ENCODE measurements at regions not wholly inside any gene's neighbourhood (a gene's known extent, or its start where the extent isn't known, plus 50 kb on each side); places are given as distances from the start of the nearest gene placed in this dataset.

GRCh38 chr14:53651096-53651740 lies 305.4 kb downstream of the BMP4 start:
- Histone ChIP-seq H3K4me1 (no peaks in the 10 kb centered on the region), H3K9me3 (no peaks in the 10 kb centered on the region), H3K4me3 (no peak overlapping the region), H3K27me3 (no peaks in the 10 kb centered on the region), H3K36me3 (no peaks in the 10 kb centered on the region), H3K27ac (no peak overlapping the region)
- intact Hi-C loops (cut with DNase I), result no loop called here
- TF ChIP-seq EP300 (IDR thresholded peaks at IDR 0.05) (no peak), POLR2A (IDR thresholded peaks at IDR 0.05) (no peak), CTCF (IDR thresholded peaks at IDR 0.05) (no peak), POLR2AphosphoS5 (IDR thresholded peaks at IDR 0.05) (no peak)
- WGBS, 2 donors, result 89 to 93% methylated on average over 3 of the region's 3 CpGs
- DNase-seq, result no peak

GRCh38 chr14:53646925-53647324 lies 309.7 kb downstream of the BMP4 start:
- TF ChIP-seq POLR2AphosphoS5 (IDR thresholded peaks at IDR 0.05) (no peak), POLR2A (IDR thresholded peaks at IDR 0.05) (no peak), EP300 (IDR thresholded peaks at IDR 0.05) (no peak), CTCF (IDR thresholded peaks at IDR 0.05) (no peak)
- intact Hi-C loops (cut with DNase I), result no loop called here
- DNase-seq, result no peak
- Histone ChIP-seq H3K27me3 (no peaks in the 10 kb centered on the region), H3K9me3 (no peaks in the 10 kb centered on the region), H3K36me3 (no peaks in the 10 kb centered on the region), H3K4me1 (no peaks in the 10 kb centered on the region), H3K27ac (no peak overlapping the region), H3K4me3 (no peak overlapping the region)

GRCh38 chr14:53640695-53641094 lies 315.9 kb downstream of the BMP4 start:
- no peak for DNase-seq
- no peaks in the 10 kb centered on the region for H3K4me1 ChIP-seq
- no peaks in the 10 kb centered on the region for H3K27me3 ChIP-seq
- intact Hi-C loops (cut with DNase I), result no loop called here
- H3K27ac ChIP-seq, result no peak overlapping the region
- no peaks in the 10 kb centered on the region for H3K9me3 ChIP-seq
- no peaks in the 10 kb centered on the region for H3K36me3 ChIP-seq
- 70 to 91% methylated on average over 4 of the region's 4 CpGs for WGBS, 2 donors
- TF ChIP-seq EP300 (IDR thresholded peaks at IDR 0.05) (no peak), POLR2AphosphoS5 (IDR thresholded peaks at IDR 0.05) (no peak), CTCF (IDR thresholded peaks at IDR 0.05) (no peak), POLR2A (IDR thresholded peaks at IDR 0.05) (no peak)
- H3K4me3 ChIP-seq, result no peak overlapping the region

GRCh38 chr14:53638966-53639365 lies 317.7 kb downstream of the BMP4 start:
- Histone ChIP-seq H3K27ac (no peak overlapping the region), H3K9me3 (no peaks in the 10 kb centered on the region), H3K27me3 (no peaks in the 10 kb centered on the region), H3K36me3 (no peaks in the 10 kb centered on the region), H3K4me3 (no peak overlapping the region), H3K4me1 (no peaks in the 10 kb centered on the region)
- DNase-seq, result no peak
- TF ChIP-seq POLR2AphosphoS5 (IDR thresholded peaks at IDR 0.05) (no peak), POLR2A (IDR thresholded peaks at IDR 0.05) (no peak), EP300 (IDR thresholded peaks at IDR 0.05) (no peak), CTCF (IDR thresholded peaks at IDR 0.05) (no peak)
- intact Hi-C loops (cut with DNase I), result no loop called here
- 87 to 89% methylated on average over 1 of the region's 1 CpG for WGBS, 2 donors

GRCh38 chr14:53634793-53635192 lies 321.8 kb downstream of the BMP4 start:
- H3K9me3 ChIP-seq, result no peaks in the 10 kb centered on the region
- H3K4me3 ChIP-seq, result no peak overlapping the region
- no peaks in the 10 kb centered on the region for H3K27me3 ChIP-seq
- WGBS, 2 donors, result 86 to 95% methylated on average over 4 of the region's 4 CpGs
- no peak for TF ChIP-seq EP300 (IDR thresholded peaks at IDR 0.05)
- no peak for TF ChIP-seq POLR2A (IDR thresholded peaks at IDR 0.05)
- no peak for TF ChIP-seq CTCF (IDR thresholded peaks at IDR 0.05)
- no peak for TF ChIP-seq POLR2AphosphoS5 (IDR thresholded peaks at IDR 0.05)
- H3K36me3 ChIP-seq, result no peaks in the 10 kb centered on the region
- intact Hi-C loops (cut with DNase I), result no loop called here
- DNase-seq, result no peak
- H3K4me1 ChIP-seq, result peaks cover 0 to 11% (median 2%) of the 10 kb centered on the region in 4 donors
- no peak overlapping the region for H3K27ac ChIP-seq
